Endothelial cell of umbilical vein (primary cell): ENCODE measurements at regions not wholly inside any gene's neighbourhood (a gene's known extent, or its start where the extent isn't known, plus 50 kb on each side); places are given as distances from the start of the nearest gene placed in this dataset.
A peak's percentile ranks its signal among the peaks of the same experiment; 100 is the strongest.

Experiments
- BruUV-seq: library from RNA; stranded (reverse); fragments of 400-500 nt; replicated peaks from 2 replicates; lab custom pipeline; 2021; lab: Mats Ljungman, UMichigan
- CTCF ChIA-PET: fragments of 300-600, 350-600 bp; sonication (Branson Sonifier 250); formaldehyde crosslinking; loops from one replicate; lab custom pipeline; 2021; ENCODE audit warnings: antibody characterized with exemption, inconsistent platforms; lab: Charles Lee
- POLR2A ChIA-PET: fragments of 300-600, 350-600 bp; sonication (Branson Sonifier 250); formaldehyde crosslinking; loops from one replicate; lab custom pipeline; 2021; ENCODE audit warnings: antibody characterized with exemption, inconsistent platforms; lab: Charles Lee
- DNase-seq: peaks from one replicate; pipeline ENCODE4 v3.0.0-alpha.2; 2011; ENCODE audit warnings: low read depth, low spot score
- FAIRE-seq: peaks from 2 replicates; lab custom pipeline; 2011; peaks lifted over from hg19 to GRCh38; lab: Jason Lieb, UNC
- H2AFZ ChIP-seq: 2 replicates; pipeline ENCODE4 v1.6.0; 2012; ENCODE audit warnings: low read depth, low read length, control low read depth, inconsistent platforms
- H3K27ac ChIP-seq: 2 replicates; pipeline ENCODE4 v1.5.1; 2011; ENCODE audit warnings: low read depth, mild to moderate bottlenecking, control low read depth, low read length, moderate library complexity; ENCODE audit not compliant: insufficient read depth
- H3K27me3 ChIP-seq, 2 experiments: 2 replicates each; pipeline versions ENCODE4 v1.6.0 to v1.6.1; 2011; ENCODE audit warnings: low read length in 2 of 2, mixed read lengths in 1 of 2; ENCODE audit not compliant: control insufficient read depth in 2 of 2, insufficient read depth in 2 of 2
- H3K36me3 ChIP-seq, 2 experiments: 2 replicates in 1 of 2; 3 replicates in 1 of 2; pipeline ENCODE4 v1.5.1; 2011; ENCODE audit warnings: low read length in 2 of 2, mild to moderate bottlenecking in 1 of 2, moderate library complexity in 1 of 2; ENCODE audit not compliant: control insufficient read depth in 2 of 2, insufficient read depth in 2 of 2; ENCODE audit errors: extremely low read depth in 1 of 2
- H3K4me1 ChIP-seq: 3 replicates; pipeline ENCODE4 v1.5.1; 2011; ENCODE audit warnings: mild to moderate bottlenecking, low read length; ENCODE audit not compliant: control insufficient read depth, insufficient read depth; ENCODE audit errors: extremely low read depth
- H3K4me2 ChIP-seq: 2 replicates; pipeline ENCODE4 v1.6.1; 2011; ENCODE audit warnings: low read length, control low read depth, mixed read lengths; ENCODE audit not compliant: insufficient read depth
- H3K4me3 ChIP-seq, 3 experiments: fragments of 200-600 bp in 1 of 3; sonication (generic), shearing (Covaris generic) in 1 of 3; replicated peaks in 1 of 3; 2 replicates each; pipeline ENCODE4 v1.5.1; 2011 to 2016; ENCODE audit warnings: control low read depth in 3 of 3, low read length in 3 of 3, mild to moderate bottlenecking in 2 of 3, inconsistent platforms in 1 of 3, low read depth in 1 of 3, moderate library complexity in 1 of 3; ENCODE audit not compliant: insufficient read depth in 1 of 3
- H3K79me2 ChIP-seq: 2 replicates; pipeline ENCODE4 v1.6.0; 2012; ENCODE audit warnings: low read length, inconsistent platforms; ENCODE audit not compliant: control insufficient read depth, insufficient read depth
- H3K9ac ChIP-seq: replicated peaks from 2 replicates; pipeline ENCODE3; 2011; ENCODE audit warnings: low read length, control low read depth; ENCODE audit not compliant: insufficient read depth; ENCODE audit errors: extremely low read depth
- H3K9me1 ChIP-seq: replicated peaks from 3 replicates; pipeline ENCODE4 v1.6.0; 2011; ENCODE audit warnings: mild to moderate bottlenecking, low read length; ENCODE audit not compliant: control insufficient read depth, insufficient read depth; ENCODE audit errors: extremely low read depth
- H3K9me3 ChIP-seq: replicated peaks from 2 replicates; pipeline ENCODE4 v1.5.1; 2012; ENCODE audit warnings: low read length, inconsistent platforms; ENCODE audit not compliant: control insufficient read depth, insufficient read depth
- H4K20me1 ChIP-seq: replicated peaks from 2 replicates; pipeline ENCODE3; 2011; ENCODE audit warnings: mild to moderate bottlenecking, low read length; ENCODE audit not compliant: control insufficient read depth, insufficient read depth; ENCODE audit errors: extremely low read depth
- EZH2 ChIP-seq: IDR thresholded peaks from 2 replicates; pipeline ENCODE4 v1.6.1; 2012; ENCODE audit warnings: borderline replicate concordance, low read depth, mild to moderate bottlenecking, moderate library complexity, low read length, inconsistent platforms; ENCODE audit not compliant: severe bottlenecking
- FOS ChIP-seq: IDR thresholded peaks from 2 replicates; pipeline ENCODE4 v1.6.1; 2011; ENCODE audit warnings: mild to moderate bottlenecking, low read length, moderate library complexity, borderline replicate concordance; ENCODE audit not compliant: insufficient read depth
- JUN ChIP-seq: IDR thresholded peaks from 2 replicates; pipeline ENCODE4 v1.6.1; 2011; ENCODE audit warnings: borderline replicate concordance, low read depth; ENCODE audit not compliant: insufficient read length, insufficient read depth
- MYC ChIP-seq: IDR thresholded peaks from one replicate; pipeline ENCODE4 v1.6.1; 2011; ENCODE audit warnings: mild to moderate bottlenecking, low read depth, low read length
- POLR2AphosphoS5 ChIP-seq: IDR thresholded peaks from 2 replicates; pipeline ENCODE4 v1.6.1; 2012; ENCODE audit warnings: low read depth, mild to moderate bottlenecking, control low read depth, low read length, moderate library complexity; ENCODE audit not compliant: insufficient read depth
- dilution Hi-C: fragments of 300-500 bp; cut with MboI; formaldehyde crosslinking; loops from one replicate; pipeline ENCODE4 v1.15.0; 2019; ENCODE audit warnings: low sequenced_read_pairs; ENCODE audit not compliant: extremely low pct_ligation_motif_present
- intact Hi-C: fragments of 100-400 bp; cut with micrococcal nuclease; formaldehyde crosslinking; loops from one replicate; pipeline ENCODE4 v1.10.0; 2022
- TF ChIP-seq, protein P1 (sequence below), 2 donors: IDR thresholded peaks; 1 replicate in 1 of 2; 2 replicates in 1 of 2; pipeline ENCODE4 v1.5.1; 2011; ENCODE audit warnings: low read length in 2 of 2, mild to moderate bottlenecking in 2 of 2, moderate library complexity in 2 of 2, control low read depth in 1 of 2, inconsistent platforms in 1 of 2, low read depth in 1 of 2; ENCODE audit not compliant: insufficient read depth in 1 of 2; ENCODE audit errors: extremely low read depth in 1 of 2
- TF ChIP-seq, protein P2 (sequence below): IDR thresholded peaks from 2 replicates; pipeline ENCODE4 v1.6.1; 2011; ENCODE audit not compliant: insufficient read depth, insufficient read length

DNA sequence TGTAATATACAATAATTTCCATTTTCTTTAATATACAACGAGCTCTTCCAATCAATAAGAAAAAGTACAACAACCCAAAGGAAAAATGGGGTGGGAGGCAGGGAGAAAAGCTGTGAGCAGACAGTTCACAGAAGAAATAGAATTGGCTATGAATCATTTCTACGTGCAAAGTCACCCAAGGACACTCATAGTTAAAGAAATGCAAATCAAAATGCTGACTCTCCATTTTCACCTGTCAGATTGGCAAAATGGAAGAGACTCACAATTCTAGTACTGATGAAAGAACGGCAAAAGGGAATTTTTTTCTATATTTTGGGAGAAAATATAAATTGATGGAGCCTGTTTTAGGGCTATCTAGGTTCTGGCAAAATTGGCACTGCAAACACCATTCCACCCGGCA lies 116.3 kb upstream of the MEF2A start:
- FAIRE-seq = peak; percentile 15
- intact Hi-C loops = no loop called here
- Histone ChIP-seq H3K4me2 (no peak overlapping the region), H3K27me3 (no peaks in the 10 kb centered on the region), H3K9me1 (no peaks in the 10 kb centered on the region), H3K4me1 (peaks cover 43% of the 10 kb centered on the region), H4K20me1 (no peaks in the 10 kb centered on the region), H2AFZ (no peak overlapping the region), H3K9ac (no peak overlapping the region), H3K79me2 (no peaks in the 10 kb centered on the region), H3K36me3 (no peaks in the 10 kb centered on the region), H3K27ac (no peak overlapping the region), H3K9me3 (no peaks in the 10 kb centered on the region), H3K4me3 (no peak overlapping the region)
- dilution Hi-C loops = no loop called here
- CTCF ChIA-PET = interaction anchor here (1.1 to 5.5 kb wide), 3 partner anchors 24 to 255 kb away, joined by 3 to 27 read pairs (median 5); no protein-coding TSS in a partner anchor
- peak; percentile 26 for TF ChIP-seq FOS
- no peak for TF ChIP-seq MYC
- no peak for DNase-seq
- POLR2A ChIA-PET = no interaction called here
- BruUV-seq = no TSS peak

DNA sequence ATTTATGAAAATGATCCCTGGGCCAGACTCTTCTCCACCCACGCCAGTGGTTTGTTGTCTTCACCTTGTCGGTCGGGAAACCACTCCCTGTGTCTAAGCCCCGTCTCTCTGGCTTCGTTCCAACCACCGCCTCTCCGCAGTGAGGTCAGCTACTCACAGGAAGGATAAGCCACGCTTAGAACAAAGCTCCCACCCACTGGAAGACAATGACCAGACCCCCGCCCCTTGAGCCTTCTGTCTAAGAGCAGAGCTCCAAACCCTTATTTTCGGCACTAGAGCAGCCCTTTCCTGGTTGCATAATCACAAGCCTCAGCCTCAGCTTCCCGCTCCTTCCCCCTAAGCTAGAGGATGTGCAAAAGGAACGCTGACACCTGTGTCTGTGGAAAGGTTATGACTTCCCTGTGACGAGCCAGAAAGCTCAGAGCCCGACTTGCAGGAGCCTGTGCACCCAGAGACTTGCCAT lies 114.9 kb upstream of the MEF2A start:
- DNase-seq = peak; percentile 75
- CTCF ChIA-PET = interaction anchor here (1.0 to 5.5 kb wide), 3 partner anchors 8 to 253 kb away, joined by 5 to 27 read pairs (median 5); no protein-coding TSS in a partner anchor
- Histone ChIP-seq H3K27me3 (no peaks in the 10 kb centered on the region), H3K9ac (no peak overlapping the region), H3K79me2 (no peaks in the 10 kb centered on the region), H3K4me2 (peak overlapping the region; percentile 3), H3K9me1 (no peaks in the 10 kb centered on the region), H3K9me3 (no peaks in the 10 kb centered on the region), H2AFZ (peak overlapping the region; percentile 47), H4K20me1 (no peaks in the 10 kb centered on the region), H3K4me3 (no peak overlapping the region), H3K27ac (peak overlapping the region; percentile 23), H3K4me1 (peaks cover 55% of the 10 kb centered on the region), H3K36me3 (no peaks in the 10 kb centered on the region)
- no TSS peak for BruUV-seq
- TF ChIP-seq, protein P1, sequence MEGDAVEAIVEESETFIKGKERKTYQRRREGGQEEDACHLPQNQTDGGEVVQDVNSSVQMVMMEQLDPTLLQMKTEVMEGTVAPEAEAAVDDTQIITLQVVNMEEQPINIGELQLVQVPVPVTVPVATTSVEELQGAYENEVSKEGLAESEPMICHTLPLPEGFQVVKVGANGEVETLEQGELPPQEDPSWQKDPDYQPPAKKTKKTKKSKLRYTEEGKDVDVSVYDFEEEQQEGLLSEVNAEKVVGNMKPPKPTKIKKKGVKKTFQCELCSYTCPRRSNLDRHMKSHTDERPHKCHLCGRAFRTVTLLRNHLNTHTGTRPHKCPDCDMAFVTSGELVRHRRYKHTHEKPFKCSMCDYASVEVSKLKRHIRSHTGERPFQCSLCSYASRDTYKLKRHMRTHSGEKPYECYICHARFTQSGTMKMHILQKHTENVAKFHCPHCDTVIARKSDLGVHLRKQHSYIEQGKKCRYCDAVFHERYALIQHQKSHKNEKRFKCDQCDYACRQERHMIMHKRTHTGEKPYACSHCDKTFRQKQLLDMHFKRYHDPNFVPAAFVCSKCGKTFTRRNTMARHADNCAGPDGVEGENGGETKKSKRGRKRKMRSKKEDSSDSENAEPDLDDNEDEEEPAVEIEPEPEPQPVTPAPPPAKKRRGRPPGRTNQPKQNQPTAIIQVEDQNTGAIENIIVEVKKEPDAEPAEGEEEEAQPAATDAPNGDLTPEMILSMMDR (IDR thresholded peaks at IDR 0.05; ENCODE audit: extremely low read depth in 1 of 2, insufficient read depth in 1 of 2, low read depth in 1 of 2, low read length in 2 of 2) = no peak
- TF ChIP-seq FOS = no peak
- TF ChIP-seq EZH2 = no peak
- TF ChIP-seq JUN = no peak
- TF ChIP-seq MYC = no peak
- peak; percentile 27 for TF ChIP-seq POLR2AphosphoS5
- TF ChIP-seq, protein P2, sequence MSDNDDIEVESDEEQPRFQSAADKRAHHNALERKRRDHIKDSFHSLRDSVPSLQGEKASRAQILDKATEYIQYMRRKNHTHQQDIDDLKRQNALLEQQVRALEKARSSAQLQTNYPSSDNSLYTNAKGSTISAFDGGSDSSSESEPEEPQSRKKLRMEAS = no peak
- intact Hi-C loops (loop anchor here (1.0 to 5.0 kb wide), 2 partner anchors 9 to 329 kb away; no protein-coding TSS in a partner anchor), dilution Hi-C loops (no loop called here)
- peak; percentile 89 for FAIRE-seq
- POLR2A ChIA-PET = no interaction called here
